ENCODE measurements at regions not wholly inside any gene's neighbourhood (a gene's known extent, or its start where the extent isn't known, plus 50 kb on each side); places are given as distances from the start of the nearest gene placed in this dataset.

- H3K27me3 ChIP-seq (replicated peaks in 2 of 5; ENCODE audit: control insufficient read depth in 4 of 5, insufficient read depth in 5 of 5, low read length in 4 of 5), result no peaks in the 10 kb centered on the region
- ChIA-PET CTCF (no interaction called here), POLR2A (no interaction called here)
- no peak for DNase-seq
- no peak overlapping the region for H3K4me3 ChIP-seq (ENCODE audit: control insufficient read depth in 1 of 7, extremely low read depth in 1 of 7, insufficient read depth in 4 of 7, low read depth in 2 of 7, low read length in 6 of 7)
- H3K36me3 ChIP-seq (ENCODE audit: control insufficient read depth in 4 of 4, insufficient read depth in 4 of 4, low read length in 3 of 4), result no peaks in the 10 kb centered on the region
- H3K4me1 ChIP-seq (ENCODE audit: control extremely low read depth in 1 of 4, control insufficient read depth in 4 of 4, insufficient read depth in 4 of 4, low read length in 3 of 4), result no peaks in the 10 kb centered on the region
- H3K9me3 ChIP-seq (ENCODE audit: control extremely low read depth in 1 of 5, control insufficient read depth in 4 of 5, insufficient read depth in 2 of 5, low read depth in 1 of 5, low read length in 4 of 5), result no peaks in the 10 kb centered on the region
- WGBS (ENCODE audit: insufficient coverage), result 85% methylated on average over 4 of the region's 5 CpGs
- no peak overlapping the region for H3K27ac ChIP-seq (ENCODE audit: insufficient read depth in 1 of 2, low read depth in 1 of 2, low read length in 2 of 2, poor library complexity in 1 of 2, severe bottlenecking in 2 of 2)
Measured at GRCh38 chr18:67997496-67997895, 481.0 kb upstream of the DSEL start.

- Histone ChIP-seq H3K9me3 (ENCODE audit: control extremely low read depth in 1 of 5, control insufficient read depth in 4 of 5, insufficient read depth in 2 of 5, low read depth in 1 of 5, low read length in 4 of 5) (no peaks in the 10 kb centered on the region), H3K27me3 (replicated peaks in 2 of 5; ENCODE audit: control insufficient read depth in 4 of 5, insufficient read depth in 5 of 5, low read length in 4 of 5) (no peaks in the 10 kb centered on the region), H3K4me1 (ENCODE audit: control extremely low read depth in 1 of 4, control insufficient read depth in 4 of 4, insufficient read depth in 4 of 4, low read length in 3 of 4) (no peaks in the 10 kb centered on the region), H3K4me3 (ENCODE audit: control insufficient read depth in 1 of 7, extremely low read depth in 1 of 7, insufficient read depth in 4 of 7, low read depth in 2 of 7, low read length in 6 of 7) (no peak overlapping the region), H3K36me3 (ENCODE audit: control insufficient read depth in 4 of 4, insufficient read depth in 4 of 4, low read length in 3 of 4) (no peaks in the 10 kb centered on the region), H3K27ac (ENCODE audit: insufficient read depth in 1 of 2, low read depth in 1 of 2, low read length in 2 of 2, poor library complexity in 1 of 2, severe bottlenecking in 2 of 2) (no peak overlapping the region)
- DNase-seq, result no peak
- no CpG with 5 or more reads among the region's 3 CpGs for WGBS (ENCODE audit: insufficient coverage)
- POLR2A ChIA-PET, result no interaction called here
- CTCF ChIA-PET, result no interaction called here
Measured at GRCh38 chr18:67995769-67996168, 479.2 kb upstream of the DSEL start.

- CTCF ChIA-PET, result no interaction called here
- Histone ChIP-seq H3K36me3 (ENCODE audit: control insufficient read depth in 4 of 4, insufficient read depth in 4 of 4, low read length in 3 of 4) (no peaks in the 10 kb centered on the region), H3K9me3 (ENCODE audit: control extremely low read depth in 1 of 5, control insufficient read depth in 4 of 5, insufficient read depth in 2 of 5, low read depth in 1 of 5, low read length in 4 of 5) (no peaks in the 10 kb centered on the region), H3K4me3 (ENCODE audit: control insufficient read depth in 1 of 7, extremely low read depth in 1 of 7, insufficient read depth in 4 of 7, low read depth in 2 of 7, low read length in 6 of 7) (no peak overlapping the region), H3K4me1 (ENCODE audit: control extremely low read depth in 1 of 4, control insufficient read depth in 4 of 4, insufficient read depth in 4 of 4, low read length in 3 of 4) (no peaks in the 10 kb centered on the region), H3K27ac (ENCODE audit: insufficient read depth in 1 of 2, low read depth in 1 of 2, low read length in 2 of 2, poor library complexity in 1 of 2, severe bottlenecking in 2 of 2) (no peak overlapping the region), H3K27me3 (replicated peaks in 2 of 5; ENCODE audit: control insufficient read depth in 4 of 5, insufficient read depth in 5 of 5, low read length in 4 of 5) (no peaks in the 10 kb centered on the region)
- DNase-seq, result no peak
- 100% methylated on average over 1 of the region's 2 CpGs for WGBS (ENCODE audit: insufficient coverage)
- POLR2A ChIA-PET, result no interaction called here
Measured at GRCh38 chr18:67980241-67980640, 463.7 kb upstream of the DSEL start.

- ChIA-PET CTCF (no interaction called here), POLR2A (interaction anchor here (0.7 kb wide), 1 partner anchor 641 kb away, joined by 4 read pairs; no protein-coding TSS in a partner anchor)
- H3K27ac ChIP-seq (ENCODE audit: insufficient read depth in 1 of 2, low read depth in 1 of 2, low read length in 2 of 2, poor library complexity in 1 of 2, severe bottlenecking in 2 of 2), result no peak overlapping the region
- H3K27me3 ChIP-seq (replicated peaks in 2 of 5; ENCODE audit: control insufficient read depth in 4 of 5, insufficient read depth in 5 of 5, low read length in 4 of 5), result no peaks in the 10 kb centered on the region
- no peaks in the 10 kb centered on the region for H3K36me3 ChIP-seq (ENCODE audit: control insufficient read depth in 4 of 4, insufficient read depth in 4 of 4, low read length in 3 of 4)
- WGBS (ENCODE audit: insufficient coverage), result 90% methylated on average over 7 of the region's 7 CpGs
- H3K4me1 ChIP-seq (ENCODE audit: control extremely low read depth in 1 of 4, control insufficient read depth in 4 of 4, insufficient read depth in 4 of 4, low read length in 3 of 4), result no peaks in the 10 kb centered on the region
- H3K9me3 ChIP-seq (ENCODE audit: control extremely low read depth in 1 of 5, control insufficient read depth in 4 of 5, insufficient read depth in 2 of 5, low read depth in 1 of 5, low read length in 4 of 5), result no peaks in the 10 kb centered on the region
- H3K4me3 ChIP-seq (ENCODE audit: control insufficient read depth in 1 of 7, extremely low read depth in 1 of 7, insufficient read depth in 4 of 7, low read depth in 2 of 7, low read length in 6 of 7), result no peak overlapping the region
- no peak for DNase-seq
Measured at GRCh38 chr18:67977067-67977616, 460.6 kb upstream of the DSEL start.

- H3K4me1 ChIP-seq (ENCODE audit: control extremely low read depth in 1 of 4, control insufficient read depth in 4 of 4, insufficient read depth in 4 of 4, low read length in 3 of 4), result no peaks in the 10 kb centered on the region
- H3K4me3 ChIP-seq (ENCODE audit: control insufficient read depth in 1 of 7, extremely low read depth in 1 of 7, insufficient read depth in 4 of 7, low read depth in 2 of 7, low read length in 6 of 7), result no peak overlapping the region
- H3K27me3 ChIP-seq (replicated peaks in 2 of 5; ENCODE audit: control insufficient read depth in 4 of 5, insufficient read depth in 5 of 5, low read length in 4 of 5), result no peaks in the 10 kb centered on the region
- no peaks in the 10 kb centered on the region for H3K36me3 ChIP-seq (ENCODE audit: control insufficient read depth in 4 of 4, insufficient read depth in 4 of 4, low read length in 3 of 4)
- DNase-seq, result no peak
- no peak overlapping the region for H3K27ac ChIP-seq (ENCODE audit: insufficient read depth in 1 of 2, low read depth in 1 of 2, low read length in 2 of 2, poor library complexity in 1 of 2, severe bottlenecking in 2 of 2)
- ChIA-PET POLR2A (no interaction called here), CTCF (no interaction called here)
- H3K9me3 ChIP-seq (ENCODE audit: control extremely low read depth in 1 of 5, control insufficient read depth in 4 of 5, insufficient read depth in 2 of 5, low read depth in 1 of 5, low read length in 4 of 5), result no peaks in the 10 kb centered on the region
- no CpG with 5 or more reads among the region's 1 CpG for WGBS (ENCODE audit: insufficient coverage)
Measured at GRCh38 chr18:67973916-67974315, 457.4 kb upstream of the DSEL start.

- DNase-seq, result no peak
- CTCF ChIA-PET, result no interaction called here
- H3K4me1 ChIP-seq (ENCODE audit: control extremely low read depth in 1 of 4, control insufficient read depth in 4 of 4, insufficient read depth in 4 of 4, low read length in 3 of 4), result no peaks in the 10 kb centered on the region
- no CpG with 5 or more reads among the region's 1 CpG for WGBS (ENCODE audit: insufficient coverage)
- POLR2A ChIA-PET, result no interaction called here
- no peak overlapping the region for H3K27ac ChIP-seq (ENCODE audit: insufficient read depth in 1 of 2, low read depth in 1 of 2, low read length in 2 of 2, poor library complexity in 1 of 2, severe bottlenecking in 2 of 2)
- H3K36me3 ChIP-seq (ENCODE audit: control insufficient read depth in 4 of 4, insufficient read depth in 4 of 4, low read length in 3 of 4), result no peaks in the 10 kb centered on the region
- no peaks in the 10 kb centered on the region for H3K27me3 ChIP-seq (replicated peaks in 2 of 5; ENCODE audit: control insufficient read depth in 4 of 5, insufficient read depth in 5 of 5, low read length in 4 of 5)
- H3K4me3 ChIP-seq (ENCODE audit: control insufficient read depth in 1 of 7, extremely low read depth in 1 of 7, insufficient read depth in 4 of 7, low read depth in 2 of 7, low read length in 6 of 7), result no peak overlapping the region
- H3K9me3 ChIP-seq (ENCODE audit: control extremely low read depth in 1 of 5, control insufficient read depth in 4 of 5, insufficient read depth in 2 of 5, low read depth in 1 of 5, low read length in 4 of 5), result no peaks in the 10 kb centered on the region
Measured at GRCh38 chr18:67969458-67969857, 452.9 kb upstream of the DSEL start.

GRCh38 chr18:67966224-67966623 lies 449.7 kb upstream of the DSEL start:
- H3K9me3 ChIP-seq (ENCODE audit: control extremely low read depth in 1 of 5, control insufficient read depth in 4 of 5, insufficient read depth in 2 of 5, low read depth in 1 of 5, low read length in 4 of 5), result no peaks in the 10 kb centered on the region
- ChIA-PET POLR2A (no interaction called here), CTCF (no interaction called here)
- H3K27me3 ChIP-seq (replicated peaks in 2 of 5; ENCODE audit: control insufficient read depth in 4 of 5, insufficient read depth in 5 of 5, low read length in 4 of 5), result no peaks in the 10 kb centered on the region
- WGBS (ENCODE audit: insufficient coverage), result no CpG with 5 or more reads among the region's 1 CpG
- H3K27ac ChIP-seq (ENCODE audit: insufficient read depth in 1 of 2, low read depth in 1 of 2, low read length in 2 of 2, poor library complexity in 1 of 2, severe bottlenecking in 2 of 2), result no peak overlapping the region
- no peak for DNase-seq
- no peaks in the 10 kb centered on the region for H3K36me3 ChIP-seq (ENCODE audit: control insufficient read depth in 4 of 4, insufficient read depth in 4 of 4, low read length in 3 of 4)
- H3K4me1 ChIP-seq (ENCODE audit: control extremely low read depth in 1 of 4, control insufficient read depth in 4 of 4, insufficient read depth in 4 of 4, low read length in 3 of 4), result no peaks in the 10 kb centered on the region
- H3K4me3 ChIP-seq (ENCODE audit: control insufficient read depth in 1 of 7, extremely low read depth in 1 of 7, insufficient read depth in 4 of 7, low read depth in 2 of 7, low read length in 6 of 7), result no peak overlapping the region
